IPS DF 4.7 (cell line): ENCODE measurements at regions not wholly inside any gene's neighbourhood (a gene's known extent, or its start where the extent isn't known, plus 50 kb on each side); places are given as distances from the start of the nearest gene placed in this dataset.
A peak's percentile ranks its signal among the peaks of the same experiment; 100 is the strongest.
"Not testable (repeated sequence)": the region's sequence is repeated elsewhere in the genome, so short reads cannot be mapped to it uniquely, and the experiment has no call there.

Experiments used
- DNase-seq: peaks from one replicate; pipeline ENCODE4 v3.0.0-alpha.2; 2013; ENCODE audit warnings: low spot score; ENCODE audit errors: extremely low read depth

DNA sequence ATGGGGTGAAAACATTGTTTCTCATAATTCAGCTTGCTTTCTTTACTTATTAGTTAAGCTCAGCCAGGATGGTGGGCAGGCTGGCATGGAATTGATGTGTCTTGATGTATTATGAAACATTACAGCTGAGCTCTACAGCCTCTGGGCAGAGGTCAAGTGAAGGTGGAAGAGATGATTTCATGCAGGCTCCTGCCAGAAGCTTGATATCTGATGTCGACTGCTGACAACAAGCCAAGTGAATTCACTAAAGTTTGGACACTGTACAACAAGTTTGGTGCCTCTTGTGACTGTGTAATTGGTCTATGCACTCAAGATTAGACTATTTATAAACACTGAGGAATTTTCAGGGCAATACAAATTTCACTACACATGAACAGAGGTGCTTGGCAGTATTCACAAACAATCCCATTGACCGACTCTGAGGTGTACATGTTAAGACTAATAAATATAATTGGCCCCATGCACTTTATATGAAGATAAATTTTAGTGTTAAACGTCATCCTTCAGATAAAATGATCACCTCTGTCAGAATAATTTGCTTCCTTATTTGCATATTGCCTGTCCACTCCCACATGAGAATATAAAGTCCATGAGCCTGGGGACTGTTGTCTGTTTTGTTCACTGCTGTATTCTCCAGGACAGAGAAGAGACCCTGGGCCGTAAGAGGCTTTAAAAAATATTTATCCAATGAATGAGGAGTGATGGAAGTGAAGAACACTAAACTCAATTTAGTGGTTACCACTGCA, 612.2 kb downstream of the IQCM start:
- DNase-seq, result no peak

DNA sequence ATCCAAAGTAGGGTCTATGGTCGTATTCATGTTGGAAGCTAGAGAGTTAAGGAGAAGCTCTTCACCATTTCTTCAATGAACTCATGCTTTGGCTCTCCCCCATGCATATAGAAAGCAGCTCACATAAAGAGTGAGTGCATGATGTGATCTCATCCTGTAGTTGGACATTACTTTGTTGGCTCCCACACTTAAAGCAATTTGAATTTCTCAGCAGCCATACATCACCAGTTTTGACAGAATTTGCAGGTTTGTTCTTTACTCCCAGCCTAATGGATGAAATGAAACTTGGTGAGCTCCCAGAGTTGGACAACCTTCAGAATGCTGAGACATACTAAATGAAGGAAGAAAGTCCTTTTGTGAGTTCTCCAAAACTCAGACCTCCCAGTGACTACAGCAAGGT, 613.5 kb downstream of the IQCM start:
- no peak for DNase-seq

DNA sequence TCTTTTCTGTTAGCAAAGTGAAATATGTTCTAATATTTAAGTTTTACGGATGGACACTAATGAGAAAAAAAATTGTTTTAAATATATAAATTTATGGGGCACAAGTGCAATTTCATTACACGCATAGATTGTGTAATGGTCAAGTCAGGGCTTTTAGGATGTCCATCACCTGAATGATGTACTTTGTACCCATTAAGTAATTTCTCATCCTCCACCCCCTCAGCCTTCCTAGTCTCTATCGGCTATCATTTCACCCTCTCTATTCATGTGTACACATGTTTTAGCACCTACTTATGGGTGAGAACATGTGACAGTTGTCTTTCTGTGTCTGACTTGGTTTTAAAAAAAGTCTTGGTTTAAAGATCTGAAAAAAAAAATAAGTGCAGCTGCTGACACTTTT, 616.0 kb downstream of the IQCM start:
- no peak for DNase-seq

DNA sequence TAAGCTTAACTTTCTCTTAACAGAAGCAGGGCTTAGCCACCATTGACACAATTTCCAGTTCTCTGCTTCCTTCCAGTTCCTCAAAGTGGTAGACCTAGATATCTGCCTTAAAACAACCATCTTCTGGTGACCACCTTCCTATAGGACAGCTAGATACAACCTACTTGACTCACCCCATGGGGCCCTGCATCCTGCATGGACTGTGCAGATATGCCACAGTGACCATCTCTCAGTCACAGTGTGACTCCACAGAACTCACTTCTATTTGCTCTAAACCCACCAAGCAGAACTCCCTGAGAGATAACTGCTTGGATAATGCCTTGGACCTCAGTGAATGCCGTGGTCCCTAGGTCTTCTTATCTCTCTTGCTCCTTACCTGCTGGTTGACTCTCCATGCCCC, 621.6 kb downstream of the IQCM start:
- no peak for DNase-seq

DNA sequence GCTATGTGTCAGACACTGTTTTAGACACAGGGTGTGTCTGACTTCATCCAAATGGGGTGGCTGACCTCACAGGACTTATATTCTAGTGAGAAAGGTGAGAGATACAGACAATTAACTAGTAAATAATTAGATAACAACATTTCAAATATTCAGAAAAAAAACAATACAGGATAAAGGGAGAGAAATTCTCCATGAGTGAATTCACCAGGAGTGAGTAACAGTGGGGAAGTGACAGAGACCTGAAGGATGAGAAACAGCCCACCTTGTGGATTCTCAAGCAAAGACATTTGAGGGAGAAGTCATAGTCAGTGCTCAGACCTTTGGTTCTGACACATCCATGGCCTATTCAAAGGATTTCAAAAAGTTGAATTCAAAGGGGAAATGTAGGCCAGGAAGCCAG, 627.9 kb downstream of the IQCM start:
- DNase-seq, result no peak

DNA sequence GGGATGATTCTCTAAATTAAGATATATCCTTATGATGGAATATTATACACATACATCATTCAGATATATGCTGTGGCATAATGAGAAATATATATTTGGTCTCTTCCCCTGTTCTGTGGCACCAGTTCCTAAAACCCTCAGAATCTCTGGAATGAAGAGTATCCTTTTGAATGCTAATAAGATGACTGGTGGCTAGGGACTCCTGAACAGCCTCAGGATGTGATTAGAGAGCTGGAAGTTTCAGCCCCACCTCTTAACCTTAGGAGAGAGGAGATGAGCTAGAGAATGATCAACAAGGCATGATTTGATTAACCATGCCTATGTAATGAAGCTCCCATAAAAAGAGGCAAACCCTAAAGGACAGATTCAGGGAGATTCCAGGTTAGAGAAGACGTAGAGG, 632.0 kb downstream of the IQCM start:
- DNase-seq, result no peak

DNA sequence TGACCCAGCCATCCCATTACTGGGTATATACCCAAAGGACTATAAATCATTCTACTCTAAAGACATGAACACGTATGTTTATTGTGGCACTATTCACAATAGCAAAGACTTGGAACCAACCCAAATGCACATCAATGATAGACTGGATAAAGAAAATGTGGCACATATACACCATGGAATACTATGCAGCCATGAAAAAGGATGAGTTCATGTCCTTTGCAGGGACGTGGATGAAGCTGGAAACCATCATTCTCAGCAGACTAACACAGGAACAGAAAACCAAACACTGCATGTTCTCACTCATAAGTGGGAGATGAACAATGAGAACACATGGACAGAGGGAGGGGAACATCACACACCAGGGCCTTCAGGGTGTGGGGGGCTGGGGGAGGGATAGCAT, 634.2 kb downstream of the IQCM start:
- DNase-seq, result not testable (repeated sequence)

DNA sequence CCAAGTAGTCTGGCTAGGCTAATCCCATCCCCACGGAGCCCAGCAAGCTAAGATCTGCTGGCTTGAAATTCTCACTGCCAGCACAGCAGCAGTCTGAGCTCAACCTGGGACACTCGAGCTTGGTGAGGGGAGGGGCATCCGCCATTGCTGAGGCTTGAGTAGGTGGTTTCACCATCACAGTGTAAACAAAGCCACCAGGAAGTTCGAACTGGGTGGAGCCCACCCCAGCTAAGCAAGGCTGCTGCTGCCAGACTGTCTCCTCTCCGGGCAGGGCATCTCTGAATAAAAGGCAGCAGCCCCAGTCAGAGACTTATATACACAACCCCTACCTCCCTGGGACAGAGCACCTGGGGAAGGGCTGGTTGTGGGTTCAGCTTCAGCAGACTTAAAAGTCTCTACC, 639.6 kb downstream of the IQCM start:
- no peak for DNase-seq

DNA sequence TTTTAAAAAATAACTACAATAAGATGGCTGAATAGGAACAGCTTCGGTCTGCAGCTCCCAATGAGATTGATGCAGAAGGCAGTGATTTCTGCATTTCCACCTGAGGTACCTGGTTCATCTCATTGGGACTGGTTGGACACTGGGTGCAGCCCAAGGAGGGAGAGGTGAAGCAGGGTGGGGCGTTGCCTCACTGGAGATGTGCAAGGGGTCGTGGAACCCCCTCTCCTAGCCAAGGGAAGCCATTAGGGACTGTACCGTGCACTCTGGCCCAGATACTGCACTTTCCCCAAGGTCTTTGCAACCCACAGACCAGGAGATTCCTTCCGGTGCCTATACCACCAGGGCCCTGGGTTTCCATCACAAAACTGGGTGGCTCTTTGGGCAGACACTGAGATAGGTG, 640.1 kb downstream of the IQCM start:
- DNase-seq, result no peak

DNA sequence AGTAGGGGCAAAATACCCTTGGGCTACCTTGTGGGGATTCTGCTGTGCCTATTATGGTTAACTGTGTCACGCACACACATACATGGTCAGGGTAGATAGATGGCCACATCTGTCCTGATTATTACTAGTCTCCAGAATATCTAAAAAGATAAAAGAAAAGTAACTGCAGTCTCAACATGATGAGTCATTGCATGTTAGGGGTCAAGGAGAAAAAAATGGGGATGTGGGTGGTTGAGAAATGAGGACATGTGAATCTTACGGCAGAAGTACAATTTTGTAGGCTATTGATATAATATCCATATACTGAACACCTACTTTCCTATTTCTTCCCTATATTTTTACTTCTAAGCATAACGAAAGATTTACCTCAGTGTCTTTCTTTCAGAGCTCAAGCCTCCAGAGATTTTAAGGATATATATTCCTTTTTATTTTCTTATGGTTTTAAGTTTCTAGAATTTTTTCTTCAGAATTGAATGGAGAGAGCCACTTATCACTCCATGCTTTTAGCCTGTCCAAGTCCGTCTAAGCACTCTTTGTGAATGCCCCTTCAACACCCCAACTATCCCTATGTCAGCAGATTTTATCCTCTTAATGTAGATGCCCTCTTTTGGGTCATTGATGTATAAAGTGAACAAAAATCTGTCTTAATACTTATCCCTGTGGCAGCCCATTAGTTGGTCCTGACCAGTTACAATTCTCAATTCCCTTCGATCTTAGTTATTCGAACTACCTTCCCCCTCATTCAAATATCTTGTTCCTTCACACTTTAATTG, 642.2 kb downstream of the IQCM start:
- no peak for DNase-seq

DNA sequence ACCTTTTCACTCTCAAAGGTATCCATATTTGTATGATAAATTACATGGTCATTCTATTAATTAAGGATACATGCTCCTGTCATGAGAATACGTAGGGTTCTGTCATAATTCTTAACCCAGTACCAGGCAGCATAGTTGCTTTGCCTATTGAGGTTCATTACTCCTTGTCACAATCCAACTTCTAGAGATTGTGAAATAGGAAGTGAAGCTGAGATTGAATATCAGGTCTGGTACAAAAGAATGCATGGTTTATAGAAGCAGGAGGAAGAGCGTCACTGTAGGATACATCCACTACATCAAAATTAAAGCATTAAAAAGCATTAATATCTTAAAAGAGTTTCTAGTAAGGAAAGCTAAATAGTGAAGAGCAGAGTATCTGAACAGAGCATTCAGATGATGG, 647.0 kb downstream of the IQCM start:
- DNase-seq, result no peak

DNA sequence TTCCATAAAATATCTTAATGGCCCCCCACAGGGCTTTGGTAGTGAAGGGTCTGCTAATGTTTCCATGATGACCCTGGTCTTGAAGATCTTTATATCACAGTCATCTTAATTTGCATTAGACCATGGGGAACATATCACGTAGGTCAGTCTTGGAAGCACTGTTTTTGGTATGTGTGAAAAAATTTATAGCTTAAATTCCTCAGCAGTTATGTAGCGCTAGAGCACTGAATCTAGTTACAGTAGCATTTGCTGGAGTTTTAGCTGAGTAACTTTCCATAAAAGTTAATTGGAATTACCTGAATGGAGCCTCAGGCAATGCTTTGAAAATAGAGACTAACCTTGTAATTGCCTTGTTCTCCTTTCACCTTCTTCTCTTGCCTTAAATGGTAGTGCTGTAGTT, 648.8 kb downstream of the IQCM start:
- no peak for DNase-seq

DNA sequence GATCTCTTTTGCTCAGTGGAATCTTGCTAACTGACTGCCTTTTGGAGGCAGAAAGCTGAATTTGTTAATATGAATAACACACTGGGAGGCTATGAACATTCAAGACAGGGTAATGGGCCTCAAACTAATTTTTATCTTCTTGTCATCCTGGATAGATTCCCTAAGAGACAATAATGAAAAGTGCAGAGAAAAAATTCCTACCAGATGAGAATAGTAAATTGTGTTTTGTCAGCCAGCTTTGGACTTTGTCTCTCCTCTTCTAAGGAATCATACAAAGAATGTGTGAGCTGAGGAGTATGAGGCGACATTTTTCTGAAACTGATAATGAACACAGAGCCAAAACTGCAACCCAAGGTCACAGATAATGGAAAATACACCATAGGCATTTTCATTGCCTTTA, 649.3 kb downstream of the IQCM start:
- DNase-seq, result no peak

DNA sequence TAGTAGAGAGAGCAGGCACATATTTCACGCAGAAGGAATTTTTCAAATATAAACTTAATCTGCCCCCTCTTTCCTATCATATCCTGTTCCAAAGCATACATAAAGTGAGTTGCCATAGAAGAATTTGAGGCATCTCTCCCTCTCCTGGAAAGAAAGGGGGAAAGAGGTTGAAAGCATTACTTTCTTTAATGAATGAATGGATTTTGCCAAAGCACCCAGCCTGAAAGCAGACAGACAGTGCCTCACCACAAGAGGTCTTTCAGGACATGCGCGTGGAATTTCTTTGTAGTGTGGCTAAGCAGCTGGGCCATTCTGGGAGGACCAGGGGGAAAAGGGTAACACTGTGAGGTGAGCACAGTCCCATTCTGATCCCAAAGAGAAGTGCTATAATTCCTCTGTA, 651.4 kb downstream of the IQCM start:
- DNase-seq, result peak; percentile 19

DNA sequence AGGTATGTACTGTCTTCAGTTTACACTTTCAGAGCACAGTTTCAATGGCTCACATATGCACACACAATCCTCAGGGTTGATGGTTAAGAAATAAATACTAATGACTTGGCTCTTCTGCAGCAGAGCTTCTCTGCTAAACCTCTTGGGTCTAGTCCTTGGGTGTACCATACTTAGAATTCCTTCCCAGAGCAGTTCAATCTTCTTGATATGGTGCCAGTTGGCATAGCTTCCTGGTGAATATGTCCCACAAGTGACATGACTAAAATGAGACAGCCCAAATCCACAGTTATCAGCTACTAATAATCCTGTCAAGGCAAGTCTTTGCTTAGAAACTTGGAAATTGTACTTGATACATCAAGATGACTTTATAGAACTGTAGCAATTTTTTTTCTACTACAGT, 654.4 kb downstream of the IQCM start:
- no peak for DNase-seq

DNA sequence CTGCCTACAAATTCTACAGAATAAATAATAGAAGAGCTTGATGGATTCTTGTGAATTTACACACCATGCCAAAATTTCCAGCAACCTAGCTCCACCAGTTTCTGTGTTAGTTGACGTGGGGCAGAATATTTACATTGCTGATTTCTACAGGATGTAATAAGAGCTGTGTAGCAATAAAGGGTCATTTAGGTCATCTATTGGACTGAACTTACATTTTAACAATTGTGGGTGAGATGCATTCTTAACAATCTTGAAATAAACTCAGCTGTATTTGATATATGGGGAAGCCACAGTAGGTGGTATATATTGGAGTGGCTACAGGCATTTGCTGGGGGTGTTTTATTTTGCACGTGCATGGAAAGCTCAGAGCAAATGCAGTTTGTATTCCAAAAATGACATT, 655.3 kb downstream of the IQCM start:
- no peak for DNase-seq

DNA sequence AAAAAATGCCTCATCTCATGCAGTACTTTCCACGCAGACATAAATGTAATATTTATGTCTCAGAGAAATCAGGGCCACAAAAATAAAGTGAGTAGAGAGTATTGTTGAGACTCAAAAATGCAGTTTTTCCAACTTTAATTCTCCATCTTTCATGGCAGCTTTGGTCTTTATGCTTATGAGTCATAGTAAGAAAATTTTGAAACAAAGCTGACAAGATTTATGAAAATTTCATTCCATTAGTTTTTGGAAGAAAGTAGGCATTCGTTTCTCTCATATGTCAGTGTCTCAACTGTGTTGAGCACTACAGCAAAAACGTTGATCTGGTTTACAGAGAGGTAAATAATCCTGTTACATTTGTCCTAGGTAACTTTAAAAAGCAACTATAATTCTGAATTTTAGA, 656.8 kb downstream of the IQCM start:
- no peak for DNase-seq

DNA sequence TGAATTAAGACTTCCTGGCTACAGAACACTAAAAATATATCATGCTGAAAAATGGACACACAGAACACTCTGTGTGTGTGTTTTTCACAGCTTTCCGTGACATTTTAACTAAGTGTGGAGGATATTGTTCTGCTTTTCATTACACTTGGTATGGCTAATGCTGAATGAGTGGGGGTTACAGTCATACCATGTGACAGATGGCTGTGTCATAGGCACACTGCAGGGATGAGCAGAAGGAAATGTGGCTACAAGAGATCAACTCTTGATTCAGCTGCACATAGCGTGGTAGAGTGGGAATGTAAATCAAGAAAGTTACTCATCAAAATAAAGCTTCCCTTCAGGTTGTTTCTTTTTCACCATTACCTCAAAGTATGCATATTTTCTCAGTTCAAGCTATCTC, 669.8 kb downstream of the IQCM start:
- DNase-seq, result no peak

DNA sequence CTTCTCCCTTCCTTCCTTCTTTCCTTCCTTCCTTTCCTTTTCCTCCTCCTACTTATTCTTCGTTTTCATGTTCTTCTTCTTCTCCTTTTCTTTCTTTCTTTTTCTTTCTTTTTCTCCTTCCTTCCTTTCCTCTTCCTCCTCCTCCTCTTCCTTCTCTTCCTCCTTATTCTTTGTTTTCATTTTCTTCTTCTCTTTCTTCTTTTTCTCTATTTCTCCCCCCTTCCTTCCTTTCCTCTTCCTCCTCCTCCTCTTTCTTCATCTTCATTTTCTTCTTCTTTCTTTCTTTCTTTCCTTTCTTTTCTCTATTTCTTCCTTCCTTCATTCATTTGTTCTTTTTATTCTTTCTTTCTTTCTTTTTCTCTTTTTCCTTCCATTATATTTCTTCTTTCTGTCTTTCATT, 671.6 kb downstream of the IQCM start:
- no peak for DNase-seq

DNA sequence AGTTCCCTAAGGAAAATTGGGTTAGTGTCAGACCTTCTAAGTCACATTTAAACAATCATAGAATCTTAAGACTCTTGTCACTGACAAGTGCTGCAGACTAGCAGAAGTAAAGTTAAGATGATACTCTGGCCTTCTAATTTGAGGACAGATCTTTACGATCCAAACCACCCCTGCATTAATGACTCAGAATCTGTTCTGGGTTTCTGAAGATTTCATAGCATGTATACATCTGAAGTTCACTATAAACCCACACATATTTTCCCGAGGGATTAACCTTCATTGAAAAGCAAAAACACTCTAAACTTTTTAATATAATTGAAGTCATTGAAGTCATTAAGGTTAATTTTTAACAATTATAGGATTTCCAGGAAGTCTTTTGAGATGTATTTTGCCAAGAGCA, 674.3 kb downstream of the IQCM start:
- DNase-seq, result no peak

DNA sequence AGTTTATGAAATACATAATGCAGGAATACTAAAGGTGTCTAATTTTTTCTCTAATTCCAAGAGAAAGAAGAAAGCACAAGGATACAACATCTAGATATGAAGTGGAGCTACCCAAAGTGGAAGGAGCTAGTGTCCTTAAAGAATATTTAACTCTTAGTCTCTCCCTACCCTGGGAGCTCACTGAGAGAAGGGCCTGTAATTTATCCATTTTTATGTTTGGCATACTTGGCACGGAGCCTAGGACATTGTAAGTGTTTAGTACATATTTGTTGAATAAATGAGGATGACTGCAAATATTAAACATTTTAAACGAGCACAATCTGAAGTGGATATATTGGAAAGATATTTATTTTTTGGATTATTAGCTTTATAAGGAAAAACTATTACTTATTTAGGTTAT, 674.8 kb downstream of the IQCM start:
- no peak for DNase-seq

DNA sequence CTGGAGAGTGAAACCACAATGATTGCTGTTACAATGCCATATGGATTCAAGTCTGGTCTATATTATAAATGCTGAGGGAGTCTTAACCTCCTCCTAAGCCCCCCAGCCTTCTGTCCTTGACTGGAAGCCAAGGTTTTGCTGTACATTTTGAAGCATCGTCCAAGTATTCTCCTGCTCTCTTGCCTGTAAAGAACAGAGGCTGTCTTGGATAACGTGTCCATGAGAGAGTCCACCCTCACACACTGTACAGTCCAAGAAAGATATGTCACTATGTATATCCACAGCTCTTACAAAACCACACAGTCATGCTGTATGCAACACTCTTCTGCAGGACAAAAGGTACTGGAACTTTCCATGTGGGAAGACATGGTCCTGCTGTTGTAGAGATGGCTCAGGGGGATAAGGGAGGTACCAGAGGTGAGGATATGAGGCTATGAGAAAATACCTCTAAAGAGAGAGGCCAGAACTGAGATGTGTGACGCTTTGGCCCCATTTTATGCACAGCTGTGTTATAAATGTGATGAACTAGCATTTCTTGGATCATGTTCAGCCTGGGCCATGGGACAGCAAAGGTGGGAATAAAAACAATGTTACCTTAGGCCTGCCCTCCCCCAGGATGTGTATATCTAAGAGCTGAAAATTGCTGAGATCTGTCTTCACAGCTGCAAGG, 678.6 kb downstream of the IQCM start:
- no peak for DNase-seq

DNA sequence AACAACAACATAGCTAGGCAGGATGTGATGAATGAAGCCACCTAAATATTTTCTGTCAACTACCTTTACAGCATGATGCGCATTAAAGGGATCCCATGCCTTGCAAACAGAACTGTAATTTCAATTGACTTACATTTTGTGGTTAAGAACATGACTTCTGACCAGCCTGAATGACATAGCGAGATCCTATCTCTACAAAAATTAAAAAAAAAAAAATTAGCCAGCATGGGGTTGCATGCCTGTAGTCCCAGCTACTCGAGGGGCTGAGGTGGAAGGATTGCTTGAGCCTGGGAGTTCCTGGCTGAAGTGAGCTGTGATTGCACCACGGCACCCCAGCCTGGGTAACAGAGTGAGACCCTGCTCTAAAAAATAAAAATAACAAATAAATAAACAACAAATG, 680.6 kb downstream of the IQCM start:
- DNase-seq, result no peak
